Colonic mucosa (tissue), 4 donors: ENCODE measurements at regions not wholly inside any gene's neighbourhood (a gene's known extent, or its start where the extent isn't known, plus 50 kb on each side); places are given as distances from the start of the nearest gene placed in this dataset.

ENCODE experiments used
- DNase-seq: peaks from one replicate; pipeline ENCODE4 v3.0.0-alpha.2; 2020
- H3K27ac ChIP-seq: fragments of 200-600 bp; one replicate; pipeline ENCODE4 v1.8.0; 2021
- H3K27me3 ChIP-seq: fragments of 200-600 bp; one replicate; pipeline ENCODE4 v1.8.0; 2021
- H3K36me3 ChIP-seq: fragments of 200-600 bp; one replicate; pipeline ENCODE4 v1.8.0; 2021
- H3K4me1 ChIP-seq: fragments of 200-600 bp; one replicate; pipeline ENCODE4 v1.8.0; 2021; ENCODE audit warnings: mild to moderate bottlenecking
- H3K4me3 ChIP-seq: fragments of 200-600 bp; one replicate; pipeline ENCODE4 v1.8.0; 2021
- H3K9ac ChIP-seq, 2 donors: one replicate each; pipeline ENCODE4 v1.7.0; 2013; ENCODE audit warnings: control low read depth in 2 of 2, low read depth in 2 of 2, low read length in 2 of 2
- H3K9me3 ChIP-seq: fragments of 200-600 bp; one replicate; pipeline ENCODE4 v1.8.0; 2021
- CTCF ChIP-seq: fragments of 200-600 bp; IDR thresholded peaks from one replicate; pipeline ENCODE4 v1.8.0; 2022; ENCODE audit warnings: antibody characterized with exemption, mild to moderate bottlenecking
- intact Hi-C: fragments of 100-400 bp; cut with DNase I; formaldehyde crosslinking; loops from one replicate; pipeline ENCODE4 v1.14.1; 2022
- donor health status: healthy.
- donor health status: DM: no; HTN: no; CAD: no.
- donor health status: DM: no; HTN: no; CAD: no.

GRCh38 chr5:66329078-66329477, 185.0 kb downstream of the SREK1 start:
- DNase-seq = no peak
- no peak overlapping the region for H3K9ac ChIP-seq
- H3K4me1 ChIP-seq = no peaks in the 10 kb centered on the region
- intact Hi-C loops = no loop called here
- H3K9me3 ChIP-seq = no peaks in the 10 kb centered on the region
- no peaks in the 10 kb centered on the region for H3K36me3 ChIP-seq
- no peaks in the 10 kb centered on the region for H3K27me3 ChIP-seq
- H3K27ac ChIP-seq = no peak overlapping the region
- TF ChIP-seq CTCF = no peak
- no peak overlapping the region for H3K4me3 ChIP-seq

GRCh38 chr5:66333192-66333591, 189.1 kb downstream of the SREK1 start:
- DNase-seq = no peak
- Histone ChIP-seq H3K4me1 (no peaks in the 10 kb centered on the region), H3K4me3 (no peak overlapping the region), H3K27ac (no peak overlapping the region), H3K9me3 (no peaks in the 10 kb centered on the region), H3K9ac (no peak overlapping the region), H3K36me3 (no peaks in the 10 kb centered on the region), H3K27me3 (no peaks in the 10 kb centered on the region)
- no peak for TF ChIP-seq CTCF
- intact Hi-C loops = no loop called here

GRCh38 chr5:66337626-66338226, 193.6 kb downstream of the SREK1 start:
- no peak overlapping the region for H3K9ac ChIP-seq
- no peak for TF ChIP-seq CTCF
- no peaks in the 10 kb centered on the region for H3K4me1 ChIP-seq
- intact Hi-C loops = no loop called here
- no peaks in the 10 kb centered on the region for H3K27me3 ChIP-seq
- H3K4me3 ChIP-seq = no peak overlapping the region
- no peaks in the 10 kb centered on the region for H3K9me3 ChIP-seq
- H3K36me3 ChIP-seq = no peaks in the 10 kb centered on the region
- no peak for DNase-seq
- no peak overlapping the region for H3K27ac ChIP-seq

GRCh38 chr5:66338828-66339227, 194.7 kb downstream of the SREK1 start:
- Histone ChIP-seq H3K4me1 (no peaks in the 10 kb centered on the region), H3K27ac (no peak overlapping the region), H3K9ac (no peak overlapping the region), H3K9me3 (no peaks in the 10 kb centered on the region), H3K4me3 (no peak overlapping the region), H3K27me3 (no peaks in the 10 kb centered on the region), H3K36me3 (no peaks in the 10 kb centered on the region)
- no peak for TF ChIP-seq CTCF
- DNase-seq = no peak
- intact Hi-C loops = no loop called here

GRCh38 chr5:66339896-66340295, 195.8 kb downstream of the SREK1 start:
- Histone ChIP-seq H3K4me1 (no peaks in the 10 kb centered on the region), H3K9me3 (no peaks in the 10 kb centered on the region), H3K27ac (no peak overlapping the region), H3K27me3 (no peaks in the 10 kb centered on the region), H3K36me3 (no peaks in the 10 kb centered on the region), H3K9ac (no peak overlapping the region), H3K4me3 (no peak overlapping the region)
- intact Hi-C loops = no loop called here
- TF ChIP-seq CTCF = no peak
- no peak for DNase-seq
